Suprapubic skin (tissue), 3 donors: ENCODE measurements at regions not wholly inside any gene's neighbourhood (a gene's known extent, or its start where the extent isn't known, plus 50 kb on each side); places are given as distances from the start of the nearest gene placed in this dataset.

Source experiments
- CTCF ChIP-seq, 2 donors: fragments of 200-600 bp in 1 of 2; fragments of 450-650 bp in 1 of 2; sonication (generic) in 1 of 2; IDR thresholded peaks; one replicate each; pipeline ENCODE4 v1.5.1; 2016 to 2019; ENCODE audit warnings: antibody characterized with exemption in 2 of 2, mild to moderate bottlenecking in 1 of 2, moderate library complexity in 1 of 2
- POLR2A ChIP-seq, 2 donors: fragments of 450-650 bp; IDR thresholded peaks; one replicate each; pipeline ENCODE4 v1.6.1; 2017; ENCODE audit warnings: antibody characterized with exemption in 2 of 2, mild to moderate bottlenecking in 2 of 2, moderate library complexity in 2 of 2

- TF ChIP-seq CTCF (IDR thresholded peaks at IDR 0.05): no peak
- TF ChIP-seq POLR2A (IDR thresholded peaks at IDR 0.05): no peak
Measured at GRCh38 chr2:21644266-21644665, 520.5 kb downstream of the TDRD15 start.
